ENCODE measurements at regions not wholly inside any gene's neighbourhood (a gene's known extent, or its start where the extent isn't known, plus 50 kb on each side); places are given as distances from the start of the nearest gene placed in this dataset.

DNA sequence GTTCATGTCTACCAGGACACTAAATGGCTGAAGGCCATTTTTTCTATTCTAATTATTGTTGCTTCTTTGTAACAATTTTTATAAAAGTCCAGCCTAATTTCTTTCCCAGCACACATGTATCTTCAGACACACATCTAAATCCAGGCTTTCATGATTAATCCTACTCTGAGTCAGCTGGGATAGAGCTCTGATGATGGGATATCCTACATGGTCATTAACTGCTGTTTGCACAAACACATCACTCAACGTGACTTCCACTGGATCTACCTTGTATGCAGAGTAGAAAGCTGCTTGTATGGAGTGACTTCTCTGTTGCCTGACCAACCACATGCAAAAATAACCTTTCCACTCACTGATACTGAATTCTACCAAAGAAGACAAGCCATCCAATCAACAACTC, 260.9 kb downstream of the AHR start:
- TF ChIP-seq GATA3 (IDR thresholded peaks at IDR 0.05; ENCODE audit: low read depth, low read length) (no peak), GATA2 (IDR thresholded peaks at IDR 0.05; ENCODE audit: low read depth, low read length) (no peak)

- no peak for TF ChIP-seq GATA2 (IDR thresholded peaks at IDR 0.05; ENCODE audit: low read depth, low read length)
- no peak for TF ChIP-seq GATA3 (IDR thresholded peaks at IDR 0.05; ENCODE audit: low read depth, low read length)
Observed at GRCh38 chr7:17560516-17560915, 262.1 kb downstream of the AHR start.

DNA sequence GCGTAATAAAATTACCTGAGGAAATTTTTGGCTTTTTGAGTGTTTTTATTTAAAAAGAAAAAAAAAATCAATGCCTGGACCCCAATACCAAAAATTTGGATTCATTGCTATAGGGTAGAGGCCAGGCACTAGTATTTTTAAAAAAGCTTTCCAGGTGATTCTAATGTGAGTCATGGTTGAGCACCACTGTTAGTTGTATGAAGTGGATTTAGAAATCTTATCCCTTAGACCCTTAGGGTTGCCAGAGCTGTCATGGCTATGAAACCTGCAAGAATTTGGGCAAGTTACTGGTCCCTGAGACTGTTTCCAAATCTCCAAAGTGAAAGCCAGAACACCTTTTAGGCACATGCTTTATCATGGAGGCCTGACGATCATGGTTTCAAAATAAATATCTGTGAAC, 262.5 kb downstream of the AHR start:
- TF ChIP-seq GATA2 (IDR thresholded peaks at IDR 0.05; ENCODE audit: low read depth, low read length): no peak
- no peak for TF ChIP-seq GATA3 (IDR thresholded peaks at IDR 0.05; ENCODE audit: low read depth, low read length)

- no peak for TF ChIP-seq GATA2 (IDR thresholded peaks at IDR 0.05; ENCODE audit: low read depth, low read length)
- TF ChIP-seq GATA3 (IDR thresholded peaks at IDR 0.05; ENCODE audit: low read depth, low read length): no peak
Observed at GRCh38 chr7:17564678-17565212, 266.3 kb downstream of the AHR start.

DNA sequence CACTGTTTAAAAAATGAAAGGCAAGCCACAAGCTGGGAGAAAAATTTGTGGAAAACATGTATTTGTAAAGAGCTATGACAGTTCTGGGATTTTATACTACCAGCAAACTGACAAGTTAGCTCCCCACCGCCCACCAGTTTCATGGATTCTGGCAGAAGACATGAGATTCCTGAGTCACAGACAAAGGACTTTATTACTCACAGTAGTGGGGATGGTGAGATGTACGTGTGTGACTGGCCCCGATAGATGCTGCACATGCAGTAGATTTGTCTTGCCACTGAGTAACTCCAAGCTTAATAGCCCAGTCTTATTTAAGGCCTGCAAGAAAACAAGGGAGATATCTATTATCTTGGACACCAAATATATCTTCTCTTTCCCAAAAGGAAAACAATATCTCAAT, 281.7 kb downstream of the AHR start:
- TF ChIP-seq GATA3 (IDR thresholded peaks at IDR 0.05; ENCODE audit: low read depth, low read length): no peak
- no peak for TF ChIP-seq GATA2 (IDR thresholded peaks at IDR 0.05; ENCODE audit: low read depth, low read length)

DNA sequence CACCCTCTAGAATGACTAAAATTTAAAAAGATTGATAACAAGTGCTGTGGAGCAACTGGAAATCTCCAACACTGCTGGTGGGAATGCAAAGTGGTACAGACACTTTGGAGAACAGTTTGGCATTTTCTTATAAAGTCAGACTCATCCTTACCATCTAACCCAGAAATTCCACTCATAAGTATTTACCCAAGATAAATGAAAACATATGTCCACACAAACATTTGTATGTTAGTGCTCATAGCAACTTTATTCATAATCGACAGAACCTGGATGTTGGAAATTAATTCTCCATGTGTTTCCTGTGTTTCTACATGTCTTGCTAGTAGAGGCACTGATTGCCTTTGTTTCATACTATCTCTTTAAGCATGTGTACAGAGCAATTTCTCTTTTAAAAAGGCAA, 282.4 kb downstream of the AHR start:
- no peak for TF ChIP-seq GATA3 (IDR thresholded peaks at IDR 0.05; ENCODE audit: low read depth, low read length)

DNA sequence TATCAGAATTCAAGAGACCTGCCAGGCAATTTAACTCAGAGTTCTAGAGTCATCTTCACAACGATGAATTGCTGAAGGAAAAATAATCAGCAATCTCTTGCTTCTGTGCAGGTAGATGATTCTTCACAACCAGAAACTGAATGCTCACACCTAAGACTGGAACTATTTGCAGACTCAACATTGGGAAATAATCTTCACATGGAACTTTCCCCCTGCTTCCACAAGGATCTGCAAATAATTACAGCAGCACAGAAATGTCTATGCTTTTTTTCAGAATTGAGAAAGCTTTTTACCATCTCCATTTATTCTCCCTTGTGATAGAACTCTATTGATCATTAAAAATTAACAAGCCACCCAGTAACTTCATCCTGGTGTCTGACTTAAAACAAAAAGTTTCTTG, 282.8 kb downstream of the AHR start:
- TF ChIP-seq GATA2 (IDR thresholded peaks at IDR 0.05; ENCODE audit: low read depth, low read length) (no peak), GATA3 (IDR thresholded peaks at IDR 0.05; ENCODE audit: low read depth, low read length) (no peak)

- no peak for TF ChIP-seq GATA3 (IDR thresholded peaks at IDR 0.05; ENCODE audit: low read depth, low read length)
- TF ChIP-seq GATA2 (IDR thresholded peaks at IDR 0.05; ENCODE audit: low read depth, low read length): no peak
Observed at GRCh38 chr7:17583786-17584185, 285.3 kb downstream of the AHR start.

GRCh38 chr7:17584822-17585221, 286.4 kb downstream of the AHR start:
- TF ChIP-seq GATA2 (IDR thresholded peaks at IDR 0.05; ENCODE audit: low read depth, low read length) (no peak), GATA3 (IDR thresholded peaks at IDR 0.05; ENCODE audit: low read depth, low read length) (no peak)

DNA sequence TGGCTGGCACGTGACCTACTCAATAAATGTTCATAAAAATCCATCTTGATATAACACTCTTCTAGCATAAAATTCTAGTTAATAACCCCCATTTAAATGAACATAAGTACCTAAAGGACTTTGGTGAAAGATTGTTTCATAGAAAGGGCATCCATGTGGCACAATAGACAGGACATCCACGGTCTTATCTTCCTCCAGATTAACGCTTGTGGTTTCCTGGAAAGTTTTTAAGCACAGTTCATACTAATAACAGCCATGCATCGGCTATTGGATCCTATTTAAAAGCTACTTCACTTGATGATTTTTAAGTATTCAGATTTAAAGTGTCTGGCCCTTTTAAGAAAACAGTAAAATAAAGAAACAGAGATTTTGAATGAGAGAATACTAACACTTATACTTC, 288.3 kb downstream of the AHR start:
- no peak for TF ChIP-seq GATA3 (IDR thresholded peaks at IDR 0.05; ENCODE audit: low read depth, low read length)
- no peak for TF ChIP-seq GATA2 (IDR thresholded peaks at IDR 0.05; ENCODE audit: low read depth, low read length)

DNA sequence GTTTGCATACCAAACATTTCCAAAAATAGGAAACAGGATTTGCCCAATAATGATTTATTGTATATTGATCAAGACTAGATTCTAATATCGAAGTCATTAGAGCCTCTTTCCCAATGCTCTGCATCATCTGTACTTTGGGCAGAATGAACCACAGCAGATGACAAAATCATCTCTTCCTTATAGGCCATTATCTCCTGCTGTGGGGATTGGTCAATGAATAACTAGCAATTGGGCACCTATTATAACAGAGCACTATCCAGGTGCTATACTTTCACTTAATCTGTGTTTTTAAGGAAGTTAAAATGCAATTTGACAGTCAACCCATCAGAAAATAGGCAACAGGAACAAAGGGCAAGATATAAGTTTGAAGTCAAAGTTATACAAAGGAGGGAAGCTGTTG, 290.3 kb downstream of the AHR start:
- no peak for TF ChIP-seq GATA3 (IDR thresholded peaks at IDR 0.05; ENCODE audit: low read depth, low read length)
- TF ChIP-seq GATA2 (IDR thresholded peaks at IDR 0.05; ENCODE audit: low read depth, low read length): no peak

GRCh38 chr7:17589671-17590070, 291.2 kb downstream of the AHR start:
- TF ChIP-seq GATA3 (IDR thresholded peaks at IDR 0.05; ENCODE audit: low read depth, low read length): no peak
- no peak for TF ChIP-seq GATA2 (IDR thresholded peaks at IDR 0.05; ENCODE audit: low read depth, low read length)

GRCh38 chr7:17590221-17590620, 291.8 kb downstream of the AHR start:
- TF ChIP-seq GATA3 (IDR thresholded peaks at IDR 0.05; ENCODE audit: low read depth, low read length) (no peak), GATA2 (IDR thresholded peaks at IDR 0.05; ENCODE audit: low read depth, low read length) (no peak)

- no peak for TF ChIP-seq GATA3 (IDR thresholded peaks at IDR 0.05; ENCODE audit: low read depth, low read length)
- no peak for TF ChIP-seq GATA2 (IDR thresholded peaks at IDR 0.05; ENCODE audit: low read depth, low read length)
Observed at GRCh38 chr7:17593819-17594419, 295.5 kb downstream of the AHR start.

DNA sequence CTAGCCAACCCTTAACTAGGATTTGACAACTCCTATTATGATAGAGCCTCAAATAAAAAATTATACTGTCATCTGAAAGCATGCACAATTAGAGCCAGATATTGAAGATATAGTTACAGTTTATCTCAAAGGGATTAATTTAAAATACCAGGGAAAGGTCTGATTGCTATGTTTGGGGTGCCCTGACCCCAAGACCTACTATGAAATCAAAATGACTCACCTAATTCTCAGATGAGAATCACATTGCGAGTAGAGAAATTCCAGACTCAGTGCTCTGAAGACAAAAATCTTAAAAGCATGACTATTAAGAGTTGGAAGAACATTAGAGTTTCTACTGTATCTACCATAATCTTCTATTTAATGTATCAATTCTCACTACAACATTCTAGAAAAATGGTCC, 297.1 kb downstream of the AHR start:
- TF ChIP-seq GATA2 (IDR thresholded peaks at IDR 0.05; ENCODE audit: low read depth, low read length): no peak
- no peak for TF ChIP-seq GATA3 (IDR thresholded peaks at IDR 0.05; ENCODE audit: low read depth, low read length)

DNA sequence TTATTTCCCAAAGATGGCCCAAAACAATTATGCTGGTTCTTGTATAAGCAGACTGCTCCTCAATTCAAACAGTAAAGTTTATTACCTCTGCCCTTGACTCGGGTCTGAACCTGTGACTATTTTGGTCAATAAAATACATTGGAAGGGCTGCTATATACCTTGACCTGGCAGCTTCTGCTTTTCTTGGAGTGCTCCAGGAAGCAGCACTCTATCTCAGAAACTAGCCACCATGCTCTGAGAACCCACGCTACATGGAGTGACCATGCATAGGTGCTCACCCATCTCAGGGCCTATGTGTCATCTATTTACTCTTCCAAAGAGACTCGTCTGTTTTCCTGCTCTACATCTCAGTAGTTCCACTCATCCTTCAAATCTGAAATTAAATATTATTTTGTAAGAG, 299.9 kb downstream of the AHR start:
- no peak for TF ChIP-seq GATA3 (IDR thresholded peaks at IDR 0.05; ENCODE audit: low read depth, low read length)
- no peak for TF ChIP-seq GATA2 (IDR thresholded peaks at IDR 0.05; ENCODE audit: low read depth, low read length)
